ENCODE measurements at regions not wholly inside any gene's neighbourhood (a gene's known extent, or its start where the extent isn't known, plus 50 kb on each side); places are given as distances from the start of the nearest gene placed in this dataset.

DNA sequence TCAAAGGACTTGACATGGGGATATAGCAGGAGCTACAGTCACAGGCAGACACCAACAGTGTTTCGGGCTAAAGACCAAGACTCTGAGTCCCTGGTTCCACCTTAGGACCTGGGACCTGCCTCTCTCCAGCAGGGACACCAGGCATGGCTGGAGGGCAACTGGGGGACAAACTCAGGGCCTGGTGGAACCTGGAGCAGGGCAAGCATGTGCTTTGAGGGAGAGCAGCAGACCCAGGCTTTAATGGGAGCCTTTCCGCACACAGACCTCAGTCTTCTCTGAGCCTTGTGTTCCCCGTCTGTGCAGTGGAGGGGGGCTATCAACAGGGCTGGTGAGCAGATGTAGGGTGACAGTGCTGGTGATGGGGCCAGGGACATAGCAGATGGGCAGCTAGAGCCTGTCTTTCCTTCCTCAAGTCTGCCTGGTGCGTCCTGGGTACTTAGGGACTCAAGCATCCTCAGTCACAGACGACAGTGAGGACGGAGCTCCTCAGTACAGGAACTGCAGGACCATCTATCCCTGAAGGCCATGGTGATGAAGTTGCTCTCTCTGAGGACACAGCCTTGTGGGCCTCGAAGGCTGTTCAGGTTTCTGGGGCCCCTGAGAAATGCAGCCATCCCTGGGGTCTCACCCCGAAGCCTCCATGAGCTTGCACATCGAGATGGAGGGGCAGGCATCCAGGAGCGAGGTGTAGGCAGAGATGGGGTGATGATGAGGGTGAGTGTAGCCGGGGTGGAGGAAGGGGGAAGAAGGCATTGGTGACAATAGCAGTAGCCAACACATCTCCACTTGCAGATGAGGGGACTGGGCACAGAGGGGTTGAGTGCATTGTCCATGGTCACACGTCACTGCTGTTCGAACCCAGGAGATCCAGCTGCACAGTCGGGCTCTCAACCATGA is 593.4 kb downstream of the PTPRU start:
- TF ChIP-seq, protein P1, sequence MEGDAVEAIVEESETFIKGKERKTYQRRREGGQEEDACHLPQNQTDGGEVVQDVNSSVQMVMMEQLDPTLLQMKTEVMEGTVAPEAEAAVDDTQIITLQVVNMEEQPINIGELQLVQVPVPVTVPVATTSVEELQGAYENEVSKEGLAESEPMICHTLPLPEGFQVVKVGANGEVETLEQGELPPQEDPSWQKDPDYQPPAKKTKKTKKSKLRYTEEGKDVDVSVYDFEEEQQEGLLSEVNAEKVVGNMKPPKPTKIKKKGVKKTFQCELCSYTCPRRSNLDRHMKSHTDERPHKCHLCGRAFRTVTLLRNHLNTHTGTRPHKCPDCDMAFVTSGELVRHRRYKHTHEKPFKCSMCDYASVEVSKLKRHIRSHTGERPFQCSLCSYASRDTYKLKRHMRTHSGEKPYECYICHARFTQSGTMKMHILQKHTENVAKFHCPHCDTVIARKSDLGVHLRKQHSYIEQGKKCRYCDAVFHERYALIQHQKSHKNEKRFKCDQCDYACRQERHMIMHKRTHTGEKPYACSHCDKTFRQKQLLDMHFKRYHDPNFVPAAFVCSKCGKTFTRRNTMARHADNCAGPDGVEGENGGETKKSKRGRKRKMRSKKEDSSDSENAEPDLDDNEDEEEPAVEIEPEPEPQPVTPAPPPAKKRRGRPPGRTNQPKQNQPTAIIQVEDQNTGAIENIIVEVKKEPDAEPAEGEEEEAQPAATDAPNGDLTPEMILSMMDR (conservative IDR thresholded peaks at IDR 0.05; ENCODE audit: low read depth, low read length) = no peak
- DNase-seq (ENCODE audit: low read depth) = no peak

DNA sequence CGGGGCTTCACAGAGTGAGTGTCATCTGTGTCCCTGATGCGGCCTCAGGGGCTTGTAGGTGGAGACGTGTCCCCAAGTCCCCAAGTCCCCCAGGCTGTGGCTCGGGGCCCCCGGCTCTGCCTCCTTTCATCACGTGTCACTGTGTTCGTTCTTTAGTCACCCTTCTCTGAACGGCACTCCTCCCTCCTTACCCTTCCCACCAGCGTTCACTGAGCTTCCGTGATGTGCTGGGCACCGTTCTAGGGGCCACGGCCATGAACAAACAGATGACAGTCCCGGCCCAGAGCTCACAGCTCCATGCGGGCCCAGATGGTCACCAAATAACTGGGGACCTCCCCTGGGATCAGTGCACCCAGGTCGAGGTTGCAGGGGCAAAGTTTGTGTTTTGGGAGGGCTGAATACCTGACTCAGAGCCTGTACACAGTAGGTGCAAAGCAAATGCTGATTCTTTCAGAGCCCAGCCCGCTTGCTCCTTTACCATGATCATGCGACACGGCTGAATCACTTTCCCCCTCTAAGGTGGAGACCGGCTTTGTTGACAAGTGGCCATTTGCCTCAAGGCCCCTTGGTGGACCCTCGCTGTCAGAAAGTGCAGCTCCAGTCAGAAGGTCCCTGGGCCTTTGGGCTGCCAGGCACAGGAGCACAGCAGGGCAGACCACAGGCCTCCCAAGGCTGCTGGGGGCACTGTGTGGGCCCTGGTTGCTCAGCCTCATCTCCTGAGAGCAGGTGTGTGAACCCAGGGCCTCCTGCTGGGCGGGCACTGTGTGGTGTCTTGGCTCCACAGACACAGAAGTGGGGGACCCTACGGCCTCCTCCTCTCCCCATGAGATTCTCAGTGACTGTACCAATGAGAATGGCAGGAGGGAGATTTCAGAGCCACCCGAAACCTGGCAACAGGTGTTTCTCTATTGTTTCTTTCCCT is 592.5 kb downstream of the PTPRU start:
- TF ChIP-seq, protein P1 (conservative IDR thresholded peaks at IDR 0.05; ENCODE audit: low read depth, low read length) = no peak

More for the DNA sequence above, 593.4 kb downstream of the PTPRU start:
- no peak overlapping the region for H3K4me3 ChIP-seq (ENCODE audit: low read depth, low read length)

DNA sequence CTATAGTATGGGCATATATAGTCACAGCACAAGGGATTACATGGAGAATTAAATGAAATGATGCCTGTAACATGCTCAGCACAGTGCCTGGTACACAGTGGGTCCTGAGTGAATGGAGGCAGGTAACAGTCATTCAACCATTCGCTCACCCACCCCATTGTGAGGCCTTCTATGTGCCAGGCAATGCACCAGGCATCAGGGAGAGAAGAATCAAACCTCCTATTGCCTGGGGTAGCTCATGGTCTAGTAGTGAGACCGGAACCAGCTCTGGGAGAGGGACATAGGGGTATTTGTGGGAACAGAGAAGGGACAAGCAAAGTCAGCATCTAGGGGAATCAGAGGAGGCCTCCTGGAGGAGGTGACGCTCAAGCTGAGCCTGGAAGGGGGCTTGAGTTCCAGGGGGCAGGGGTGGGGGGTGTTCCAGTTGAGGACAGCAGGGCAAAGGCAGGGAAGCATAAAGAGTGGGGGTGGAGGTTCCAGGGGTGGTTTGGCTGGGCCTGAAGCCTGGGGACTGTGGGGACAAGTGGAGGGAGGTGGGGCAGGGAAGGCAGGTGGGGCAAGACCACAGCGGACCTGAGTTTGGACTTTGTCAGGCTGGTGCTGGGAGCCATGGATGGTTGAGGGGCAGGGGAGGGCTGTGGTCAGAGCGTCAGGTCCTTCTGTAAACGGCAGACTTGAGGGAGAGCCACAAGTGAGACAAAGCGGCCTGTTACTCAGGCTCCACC is 591.6 kb downstream of the PTPRU start:
- DNase-seq (ENCODE audit: low read depth) = no peak
- TF ChIP-seq, protein P1 (conservative IDR thresholded peaks at IDR 0.05; ENCODE audit: low read depth, low read length) = no peak
- no peak overlapping the region for H3K4me3 ChIP-seq (ENCODE audit: low read depth, low read length)

More for the DNA sequence above, 592.5 kb downstream of the PTPRU start:
- DNase-seq (ENCODE audit: low read depth) = no peak
- no peak overlapping the region for H3K4me3 ChIP-seq (ENCODE audit: low read depth, low read length)

DNA sequence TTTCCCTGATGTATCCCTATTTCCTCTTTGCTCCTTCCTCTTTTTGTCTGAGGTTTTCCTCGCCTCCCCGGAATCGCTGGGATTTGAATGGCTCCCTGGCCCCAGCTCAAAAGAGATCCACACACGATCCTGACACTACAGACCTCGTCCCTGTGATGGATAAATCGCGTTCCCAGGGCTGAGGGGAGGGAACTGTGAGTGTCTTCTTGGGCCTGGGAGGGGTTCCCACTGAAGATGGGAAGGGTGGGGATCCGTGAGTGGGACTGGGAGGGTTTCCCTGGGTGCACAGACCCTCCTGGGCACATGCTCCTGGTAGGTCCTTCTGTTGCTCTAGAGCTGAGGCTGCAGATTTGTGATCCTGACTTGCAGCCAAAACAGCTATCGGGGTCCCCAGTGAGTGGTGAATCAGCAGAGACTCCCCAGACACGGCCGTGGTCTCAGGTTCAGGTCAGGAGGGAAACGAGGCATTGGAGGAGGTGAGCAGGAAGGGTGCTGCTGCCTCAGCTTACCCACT is 591.0 kb downstream of the PTPRU start:
- TF ChIP-seq, protein P1 (conservative IDR thresholded peaks at IDR 0.05; ENCODE audit: low read depth, low read length) = no peak
- DNase-seq (ENCODE audit: low read depth) = no peak
- no peak overlapping the region for H3K4me3 ChIP-seq (ENCODE audit: low read depth, low read length)

DNA sequence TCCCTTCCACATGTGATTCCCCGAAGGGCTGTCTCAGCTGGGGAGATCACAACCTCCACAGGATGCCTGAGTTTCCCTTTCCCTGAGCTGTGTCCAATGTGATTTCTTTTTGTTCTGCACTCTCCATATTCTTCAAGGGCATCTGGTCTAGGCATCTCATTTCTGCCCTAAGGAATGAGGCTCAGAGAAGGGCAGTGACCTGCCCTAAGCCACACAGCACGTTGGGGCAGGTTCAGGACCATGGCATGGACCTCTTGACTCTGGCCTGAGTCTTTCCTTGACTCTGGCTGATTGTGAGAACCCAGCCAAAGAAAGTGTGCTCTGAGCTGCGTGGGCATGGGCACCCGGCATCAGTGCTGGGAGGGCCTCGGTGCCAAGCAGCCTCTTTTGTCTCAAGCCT is 590.3 kb downstream of the PTPRU start:
- no peak overlapping the region for H3K4me3 ChIP-seq (ENCODE audit: low read depth, low read length)
- TF ChIP-seq, protein P1 (conservative IDR thresholded peaks at IDR 0.05; ENCODE audit: low read depth, low read length) = no peak
- no peak for DNase-seq (ENCODE audit: low read depth)

DNA sequence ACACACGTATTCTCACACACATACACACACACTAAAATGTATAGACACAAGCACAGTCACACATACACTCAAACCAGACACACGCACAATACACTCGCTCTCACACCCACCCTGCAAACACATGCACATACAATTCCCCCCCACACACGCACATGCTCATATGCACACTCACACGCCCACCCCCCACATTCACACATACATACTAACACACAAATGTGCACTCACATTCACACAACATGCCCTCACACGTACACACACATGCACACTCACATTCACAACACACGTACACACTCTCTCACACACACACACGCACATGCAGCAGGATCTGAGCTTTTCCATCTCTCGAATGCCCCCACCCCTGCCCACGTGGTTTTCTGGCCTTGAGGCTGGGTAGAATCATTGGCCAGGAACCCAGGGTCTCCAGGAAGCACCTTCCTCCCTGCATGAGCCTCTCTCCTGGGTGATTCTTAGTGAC is 589.7 kb downstream of the PTPRU start:
- DNase-seq (ENCODE audit: low read depth) = no peak
- TF ChIP-seq, protein P1 (conservative IDR thresholded peaks at IDR 0.05; ENCODE audit: low read depth, low read length) = no peak

More for the DNA sequence above, 589.7 kb downstream of the PTPRU start:
- no peak overlapping the region for H3K4me3 ChIP-seq (ENCODE audit: low read depth, low read length)

All from epithelial cell of proximal tubule (primary cell).